ENCODE measurements at regions not wholly inside any gene's neighbourhood (a gene's known extent, or its start where the extent isn't known, plus 50 kb on each side); places are given as distances from the start of the nearest gene placed in this dataset.

DNA sequence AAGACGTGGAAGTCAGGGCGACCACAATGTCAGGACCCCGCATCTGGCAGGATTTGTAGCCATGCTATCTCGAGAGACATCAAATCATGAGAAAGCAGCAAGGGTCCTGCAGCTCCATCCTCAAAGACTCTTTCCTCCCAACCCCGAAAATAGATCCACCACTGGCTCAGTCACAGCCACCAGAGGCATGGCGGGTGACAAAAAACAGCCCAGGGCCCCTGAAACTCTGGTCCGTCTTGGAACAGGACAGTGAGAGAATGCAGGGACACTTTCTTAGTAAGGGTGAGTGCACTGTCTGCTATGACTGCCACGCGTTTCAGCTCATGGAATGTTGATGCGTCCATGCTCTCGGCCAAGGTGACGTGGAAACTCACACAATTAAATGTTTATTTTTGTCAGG is 220.9 kb downstream of the IRX2 start:
- no peak for DNase-seq

DNA sequence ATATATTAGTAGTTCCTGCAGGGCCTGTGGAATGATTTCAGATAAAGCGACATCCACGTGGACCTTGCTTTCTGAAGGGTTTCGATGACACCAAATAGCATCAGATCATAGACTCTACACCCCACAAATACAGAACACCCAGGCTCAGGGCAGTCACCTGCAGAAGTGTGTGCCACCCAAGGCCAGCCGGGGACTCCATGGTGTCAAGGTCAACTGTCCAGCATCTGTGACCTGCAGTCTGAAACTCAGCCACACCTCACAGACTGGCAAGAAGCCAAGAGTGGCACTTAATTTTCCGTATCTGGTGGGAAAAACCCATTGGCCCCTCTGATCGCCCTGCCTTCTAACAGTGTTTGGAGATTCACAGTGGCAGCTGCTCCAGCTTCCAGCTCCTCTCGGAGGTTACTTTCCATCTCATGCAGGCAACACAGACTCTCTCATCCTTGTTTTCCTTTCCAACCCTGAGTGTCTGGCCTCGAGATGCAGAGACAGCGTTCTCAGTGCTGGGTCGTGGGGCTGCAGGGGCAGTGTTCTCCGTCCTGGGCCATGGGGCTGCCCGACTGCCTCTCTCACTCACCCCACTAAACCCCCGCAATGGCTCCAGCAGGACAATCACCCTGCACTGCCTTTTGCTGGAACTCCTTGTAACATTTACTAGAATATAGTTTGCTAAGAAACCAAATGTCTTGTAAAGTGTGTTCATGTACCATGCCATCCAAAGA is 221.9 kb downstream of the IRX2 start:
- DNase-seq: no peak

DNA sequence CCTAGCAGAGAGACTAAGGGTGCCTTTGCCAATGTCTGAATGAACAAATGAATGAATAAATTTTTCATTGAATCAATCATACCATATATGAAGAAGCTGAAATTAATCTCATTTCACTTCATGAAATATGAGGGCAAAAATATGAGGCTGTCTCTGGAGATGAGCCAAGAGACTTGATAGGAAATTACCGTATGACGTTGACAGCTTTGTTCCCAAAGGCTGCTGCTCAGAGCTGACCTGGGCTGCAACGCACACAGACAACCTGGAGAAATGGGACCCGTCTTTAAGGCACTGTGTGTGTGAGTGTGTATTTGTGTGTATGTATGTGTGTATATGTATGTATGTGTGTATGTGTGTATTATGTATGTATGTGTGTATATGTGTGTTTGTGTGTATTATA is 226.1 kb downstream of the IRX2 start:
- DNase-seq: no peak

DNA sequence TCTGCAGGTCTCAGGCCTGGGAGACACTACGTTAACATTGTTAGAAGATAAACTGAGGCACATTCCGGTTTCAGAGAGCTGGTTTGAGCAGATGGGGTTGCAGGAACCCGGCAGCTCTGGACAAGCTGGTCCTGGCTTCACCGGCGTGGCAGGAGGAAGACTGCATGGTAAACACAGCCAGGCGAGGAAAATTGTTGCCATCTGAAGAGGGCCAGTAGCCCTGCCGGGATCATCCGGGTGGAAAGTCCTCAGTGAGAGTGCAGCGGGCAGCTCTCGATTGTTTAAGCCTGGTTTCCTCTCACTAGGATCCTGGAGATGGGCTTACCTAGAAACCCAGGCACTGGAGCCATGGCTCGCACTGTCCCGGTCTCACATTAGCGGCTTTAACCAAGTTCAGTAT is 226.9 kb downstream of the IRX2 start:
- DNase-seq: no peak

DNA sequence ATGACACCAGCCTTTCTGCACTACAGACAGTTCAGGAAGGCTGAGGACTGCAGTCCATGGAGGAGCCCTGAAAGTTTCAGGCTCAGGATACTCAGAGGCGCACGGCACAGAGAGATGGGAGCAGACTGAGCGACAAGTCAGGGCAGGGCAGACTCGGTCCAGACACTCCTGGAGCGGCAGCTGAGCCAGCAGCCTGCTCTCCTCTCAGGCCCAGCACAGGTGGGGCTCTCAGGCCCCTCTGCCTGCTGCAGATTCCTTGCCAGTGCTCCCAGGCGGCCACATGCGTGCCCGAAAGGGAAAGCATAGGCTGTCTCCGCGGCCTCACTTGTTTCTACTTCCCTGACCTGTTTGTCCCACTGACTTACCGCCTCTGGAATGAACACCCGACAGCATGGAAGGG is 228.3 kb downstream of the IRX2 start:
- no peak for DNase-seq

DNA sequence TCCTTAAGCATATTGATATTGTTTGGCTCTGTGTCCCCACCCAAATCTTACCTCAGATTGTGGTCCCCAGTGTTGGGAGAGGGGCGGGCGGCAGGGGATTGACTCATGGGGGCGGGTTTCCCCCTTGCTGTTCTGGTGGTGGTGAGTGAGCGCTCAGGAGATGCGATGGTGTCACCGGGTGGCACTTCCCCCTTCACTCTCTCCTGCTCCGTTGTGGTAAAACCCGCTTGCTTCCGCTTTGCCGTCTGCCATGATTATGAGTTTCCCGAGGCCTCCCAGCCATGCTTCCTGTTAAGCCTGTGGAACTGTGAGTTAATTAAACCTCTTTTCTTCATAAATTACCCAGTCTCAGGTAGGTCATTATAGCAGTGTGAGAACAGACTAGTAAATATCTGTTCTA is 229.1 kb downstream of the IRX2 start:
- no peak for DNase-seq

DNA sequence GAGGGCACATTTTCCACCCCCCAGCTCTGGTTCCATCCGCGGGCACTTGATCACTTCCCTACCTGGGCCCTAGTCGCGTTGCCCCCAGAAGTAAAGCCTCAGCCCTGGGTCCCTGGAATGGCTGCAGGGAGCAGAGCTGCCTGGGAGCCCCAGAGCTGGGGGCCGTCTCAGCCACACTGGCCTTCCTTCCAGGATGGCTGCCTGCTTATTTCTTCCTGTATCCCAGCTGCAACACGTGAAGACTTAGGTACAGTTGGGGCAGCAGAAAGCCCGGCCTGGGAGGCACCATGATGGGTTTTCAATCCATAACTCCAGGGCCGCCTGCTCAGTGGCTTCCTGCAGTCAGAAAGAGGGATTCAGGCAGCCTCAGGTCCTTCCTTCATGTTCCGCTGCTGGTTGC is 232.3 kb downstream of the IRX2 start:
- DNase-seq: no peak

DNA sequence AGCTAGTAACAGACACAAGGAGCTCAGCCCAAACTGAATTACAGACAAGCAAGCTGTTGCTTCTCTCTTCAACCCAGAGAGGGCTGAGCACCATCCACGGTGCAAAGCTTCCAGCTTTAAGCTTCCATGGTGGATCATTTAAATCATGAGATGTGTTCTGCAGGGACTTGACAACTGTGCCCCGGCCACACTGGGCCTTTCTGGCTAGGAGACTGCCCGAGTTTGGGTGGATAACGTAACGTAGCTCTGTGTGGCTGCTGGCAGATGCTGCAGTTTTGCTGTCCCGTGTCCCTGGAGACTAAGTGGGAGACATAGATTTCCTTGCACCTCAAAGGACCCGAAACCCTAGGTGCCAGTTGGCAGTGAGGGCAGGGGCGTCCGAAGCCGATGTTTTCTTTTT is 234.0 kb downstream of the IRX2 start:
- DNase-seq: no peak

DNA sequence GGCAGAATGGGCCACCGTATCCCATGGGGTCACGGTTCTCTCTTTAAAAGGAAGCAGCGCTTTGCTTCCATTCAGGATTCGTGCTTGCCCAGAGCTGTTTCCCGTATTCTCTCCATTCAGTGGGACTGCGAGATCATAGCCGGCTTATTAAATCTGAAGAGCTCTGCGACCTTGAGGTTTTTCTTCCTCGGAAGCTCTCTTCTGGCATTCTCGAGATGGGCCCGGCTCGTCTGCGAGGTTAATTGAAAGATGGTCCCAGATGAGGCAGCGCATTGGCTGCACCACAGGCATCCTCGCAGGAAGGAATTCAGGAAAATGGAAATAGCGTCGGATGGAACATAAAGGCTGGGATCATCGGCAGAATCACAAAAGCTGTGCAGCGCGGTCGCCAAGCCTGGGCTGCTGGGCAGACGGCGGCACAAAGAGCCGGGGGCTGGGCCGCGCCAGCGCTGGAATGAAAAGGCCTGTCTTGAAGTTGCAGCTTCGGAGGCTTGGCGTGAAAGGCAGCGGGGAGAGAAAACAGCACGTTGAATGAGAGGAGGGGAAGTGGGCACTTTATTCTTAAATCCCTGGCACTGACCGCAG is 236.2 kb downstream of the IRX2 start:
- DNase-seq: no peak

DNA sequence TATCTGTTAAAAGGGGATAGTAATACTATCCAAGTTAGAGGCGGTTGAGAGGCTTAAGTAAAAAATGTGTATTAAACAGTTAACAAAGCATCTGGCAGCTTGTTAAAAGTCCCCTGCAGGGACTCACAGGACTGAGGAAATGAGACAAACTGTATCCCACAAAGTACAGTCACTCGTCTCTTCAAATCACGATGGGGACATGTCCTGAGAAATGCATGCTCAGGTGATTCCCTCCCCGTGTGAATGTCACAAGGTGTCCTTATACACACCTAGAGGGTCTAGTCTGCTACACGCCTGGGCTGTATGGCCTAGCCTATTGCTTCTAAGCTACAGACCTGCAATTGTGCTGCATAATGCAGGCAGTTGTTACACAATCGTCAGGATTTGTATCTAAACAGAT is 237.0 kb downstream of the IRX2 start:
- DNase-seq: no peak

DNA sequence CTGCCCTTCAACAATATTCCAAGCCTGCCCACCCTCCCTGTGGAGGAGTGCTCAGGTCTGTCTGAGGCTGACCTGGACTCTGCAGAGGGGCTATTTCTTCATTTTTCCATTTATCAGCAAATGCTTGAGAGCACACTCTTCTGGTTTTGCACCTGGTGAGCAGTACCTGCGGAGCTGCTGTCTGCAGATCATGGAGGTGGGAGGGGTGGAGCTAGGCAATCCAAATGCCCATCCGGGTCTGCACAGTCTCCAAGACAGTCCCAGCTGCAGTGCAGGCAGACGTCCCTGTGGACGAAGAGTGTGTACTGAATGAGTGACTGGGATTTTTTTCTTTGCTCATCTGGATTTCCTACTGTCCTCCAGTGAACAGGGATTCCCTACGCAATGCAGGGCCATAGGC is 239.8 kb downstream of the IRX2 start:
- no peak for DNase-seq

DNA sequence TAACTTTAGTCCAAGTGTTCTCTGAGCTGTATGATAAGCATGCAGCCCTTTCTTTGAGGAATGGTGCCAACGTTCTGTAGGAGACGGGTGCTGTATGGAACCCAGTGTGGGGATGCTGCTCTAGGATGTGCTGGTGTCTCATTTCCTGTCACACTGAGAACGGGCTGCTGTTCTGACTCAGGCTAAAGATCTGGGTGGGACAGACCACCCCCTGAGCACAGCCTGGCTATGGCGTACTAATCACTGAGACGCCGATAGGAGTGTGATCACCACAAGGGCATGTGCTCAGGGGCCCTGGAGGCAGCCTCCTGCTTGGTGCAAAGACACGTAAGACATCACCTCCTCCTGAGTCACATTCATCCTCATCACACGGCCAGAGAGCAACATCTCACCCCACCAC is 240.4 kb downstream of the IRX2 start:
- no peak for DNase-seq

DNA sequence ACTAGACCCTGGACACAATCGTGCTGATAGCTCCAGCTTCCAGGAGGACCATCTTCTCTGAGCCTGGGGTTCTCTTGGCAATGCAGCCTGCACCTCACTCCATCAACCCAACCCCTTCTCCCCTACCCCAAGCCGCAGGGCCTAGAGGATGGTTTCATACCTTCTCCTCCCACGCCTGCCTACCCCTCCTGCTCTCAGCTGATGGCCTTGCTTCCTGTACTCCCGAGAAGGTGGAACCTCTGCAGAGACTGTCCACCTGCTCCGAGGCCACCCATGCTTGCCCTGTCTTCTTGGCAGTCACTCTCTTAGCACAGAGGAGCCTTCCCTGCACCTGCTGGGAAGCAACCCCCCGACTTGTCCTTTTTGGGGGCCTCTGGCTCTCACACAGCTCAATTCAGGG is 241.9 kb downstream of the IRX2 start:
- no peak for DNase-seq

DNA sequence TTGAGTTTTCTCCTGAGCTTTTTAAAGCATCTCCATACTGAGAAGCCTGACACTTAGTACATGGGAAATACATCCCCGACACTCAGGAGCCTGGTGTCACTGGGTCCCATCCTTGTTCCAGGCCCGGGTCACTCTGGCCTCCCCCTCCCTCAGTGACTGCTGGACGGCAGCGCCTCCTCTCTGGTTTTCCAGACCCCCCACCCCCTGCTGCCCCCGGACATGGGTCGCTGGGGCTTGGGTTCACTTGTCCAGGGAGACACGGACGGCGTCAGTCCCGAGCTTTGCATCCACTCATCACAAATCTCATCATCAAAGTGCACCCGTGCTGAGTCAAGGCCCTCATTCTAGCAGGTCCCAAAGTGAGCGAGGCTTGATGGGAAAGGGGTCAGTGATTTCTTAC is 243.0 kb downstream of the IRX2 start:
- no peak for DNase-seq

DNA sequence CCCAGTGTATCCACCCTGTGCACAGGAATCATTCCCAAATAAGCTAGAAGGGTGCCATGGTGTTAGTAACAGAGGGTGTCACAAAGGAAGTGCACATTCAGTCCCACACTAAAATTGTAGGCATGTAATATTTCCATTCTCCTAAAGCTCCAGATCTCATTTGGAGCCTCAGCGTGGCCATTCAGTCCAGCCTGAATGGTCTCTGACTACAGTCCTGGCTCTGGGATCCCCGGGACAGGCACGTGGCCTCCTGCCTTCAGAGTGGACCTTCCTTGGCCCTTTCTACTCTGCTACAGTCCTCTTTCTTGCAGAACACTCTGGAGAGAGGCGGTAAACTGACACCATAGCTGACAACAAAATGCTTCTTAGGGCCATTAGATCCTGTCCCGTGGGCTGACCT is 243.9 kb downstream of the IRX2 start:
- DNase-seq: no peak

DNA sequence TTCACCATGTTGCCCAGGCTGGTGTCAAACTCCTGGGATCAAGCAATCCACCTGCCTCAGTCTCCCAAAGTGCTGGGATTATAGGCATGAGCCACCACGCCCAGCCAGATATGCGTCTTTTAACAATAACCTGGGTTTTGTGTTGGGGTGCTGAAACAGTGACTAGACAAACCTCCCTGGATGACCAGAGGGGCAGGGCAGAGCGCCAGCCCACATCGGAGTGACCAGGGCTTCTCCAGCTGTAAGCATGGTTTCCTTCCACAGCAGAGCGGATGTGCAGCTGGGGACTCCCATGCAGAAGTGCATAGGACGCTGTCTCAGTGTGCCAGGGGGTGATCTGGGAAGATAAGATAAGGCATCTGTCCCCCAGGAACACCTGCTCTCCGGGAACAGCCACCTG is 244.9 kb downstream of the IRX2 start:
- DNase-seq: no peak

DNA sequence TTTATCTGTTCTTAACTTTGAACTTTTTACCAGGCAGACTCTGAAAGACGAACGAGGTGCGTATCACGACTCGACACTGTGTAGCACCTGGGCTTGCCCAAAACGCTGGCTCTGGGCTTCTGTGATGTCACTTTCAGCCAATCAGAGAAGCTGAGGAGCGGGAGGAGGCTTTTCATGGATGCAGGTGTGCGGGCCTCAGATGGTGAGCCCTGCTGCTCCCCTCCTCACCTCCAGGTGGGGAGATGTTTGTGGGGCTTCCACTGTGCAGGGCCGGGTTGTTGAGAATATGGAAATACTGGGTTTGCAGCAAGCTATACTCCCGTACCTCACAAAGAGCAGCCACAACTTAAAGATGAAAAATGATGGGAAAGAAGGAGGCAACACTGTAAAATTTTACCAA is 246.3 kb downstream of the IRX2 start:
- no peak for DNase-seq

DNA sequence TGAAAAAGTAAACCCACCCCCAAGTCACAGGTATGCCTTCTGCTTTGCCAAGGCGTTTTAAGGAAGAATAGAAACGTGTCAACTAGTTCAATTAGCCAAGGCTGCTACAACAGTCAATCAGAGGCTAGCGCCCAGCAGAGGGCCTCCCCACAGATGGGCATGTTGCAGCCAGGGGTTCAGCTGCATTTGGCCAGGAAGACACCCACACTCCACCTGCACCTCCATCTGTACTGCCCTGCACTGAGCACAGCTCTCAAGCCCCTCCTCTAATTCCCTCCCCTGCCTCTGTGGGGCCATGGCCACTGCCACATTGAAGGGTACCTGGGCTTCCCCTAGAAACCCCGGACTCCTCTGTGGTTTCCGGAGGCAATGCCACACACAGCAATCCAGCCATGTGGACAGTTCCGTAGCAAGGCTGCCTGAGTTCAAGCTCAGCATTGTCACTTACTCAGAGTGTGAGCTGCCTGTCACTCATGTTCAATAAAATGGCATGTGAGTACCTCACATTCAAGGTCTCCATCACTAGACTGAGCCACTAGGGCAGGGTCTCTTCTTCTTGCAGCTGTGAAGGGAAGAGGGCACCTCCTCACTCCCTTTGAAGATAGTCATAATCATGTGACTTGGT is 248.4 kb downstream of the IRX2 start:
- no peak for DNase-seq

DNA sequence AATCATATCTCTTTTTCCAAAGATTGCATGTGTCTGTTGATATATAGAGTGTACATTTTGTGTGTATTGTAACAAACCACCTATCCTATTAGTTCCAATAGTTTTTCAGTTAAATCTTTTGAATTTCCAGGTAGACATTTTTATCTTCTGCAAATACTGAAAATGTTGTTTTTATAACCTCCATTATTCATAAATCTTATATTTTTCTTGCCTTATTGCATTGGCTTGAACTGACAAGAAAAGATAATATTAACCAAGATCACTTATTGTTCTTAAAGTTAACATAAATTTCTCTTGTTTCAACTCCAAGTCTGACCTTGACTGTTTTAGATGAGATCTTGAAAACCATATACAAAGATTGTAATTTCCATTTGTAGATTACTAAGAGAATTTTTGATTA is 251.6 kb downstream of the IRX2 start:
- DNase-seq: no peak

DNA sequence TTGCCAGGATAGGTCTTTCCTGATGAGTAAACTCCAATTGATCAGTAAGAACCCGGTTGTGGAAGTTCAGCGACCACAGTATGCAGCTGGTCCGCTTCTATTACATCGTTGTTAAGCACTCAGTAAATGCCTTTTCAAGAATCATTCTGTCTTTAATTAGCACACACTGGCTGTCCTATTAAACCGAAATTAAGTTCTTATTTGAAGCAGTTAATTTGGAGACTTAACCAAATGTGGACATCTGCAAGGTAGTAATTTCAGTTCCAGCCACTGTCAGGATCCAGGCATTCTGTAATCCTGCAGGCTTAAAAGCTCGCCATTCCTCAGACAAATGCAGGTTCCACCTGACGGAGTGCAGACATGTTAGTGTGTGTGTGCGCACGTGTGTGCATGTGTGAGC is 254.6 kb downstream of the IRX2 start:
- no peak for DNase-seq

DNA sequence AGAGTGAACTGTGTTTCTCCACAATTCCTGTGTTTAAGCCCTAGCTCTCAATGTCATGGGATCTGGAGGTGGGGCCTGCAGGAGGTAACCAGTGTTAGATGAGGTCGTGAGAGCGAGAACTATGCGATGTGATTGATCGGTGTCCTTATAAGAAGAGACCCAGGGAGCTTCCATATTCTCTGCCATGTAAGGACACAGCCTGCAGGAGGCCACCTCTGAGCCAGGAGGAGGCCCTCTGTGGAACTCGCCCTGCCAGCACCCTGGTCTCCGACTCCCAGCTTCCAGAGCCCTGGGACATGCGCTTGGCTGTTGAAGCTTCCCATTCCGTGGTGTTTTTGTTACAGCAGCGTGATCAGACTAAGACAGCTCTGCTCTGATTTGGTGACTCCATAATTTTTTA is 255.4 kb downstream of the IRX2 start:
- DNase-seq: no peak

DNA sequence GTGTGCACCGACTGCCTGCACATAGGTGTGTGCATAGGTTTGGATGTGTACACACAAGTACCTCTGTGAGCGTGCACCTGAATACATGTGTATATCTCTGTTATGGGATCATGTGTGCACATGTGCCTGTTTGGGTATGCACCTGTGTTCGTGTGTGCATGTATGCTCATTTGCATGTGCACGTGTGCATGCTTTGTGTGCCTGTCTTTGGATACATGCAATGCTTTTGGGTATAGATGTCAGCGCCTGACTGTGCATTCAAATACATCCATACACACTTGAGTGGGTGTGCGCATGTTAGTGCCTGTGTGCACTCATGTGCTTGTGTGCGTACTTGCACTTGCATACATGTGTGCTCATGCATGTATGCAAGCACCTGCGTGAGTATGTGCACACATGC is 258.1 kb downstream of the IRX2 start:
- no peak for DNase-seq

DNA sequence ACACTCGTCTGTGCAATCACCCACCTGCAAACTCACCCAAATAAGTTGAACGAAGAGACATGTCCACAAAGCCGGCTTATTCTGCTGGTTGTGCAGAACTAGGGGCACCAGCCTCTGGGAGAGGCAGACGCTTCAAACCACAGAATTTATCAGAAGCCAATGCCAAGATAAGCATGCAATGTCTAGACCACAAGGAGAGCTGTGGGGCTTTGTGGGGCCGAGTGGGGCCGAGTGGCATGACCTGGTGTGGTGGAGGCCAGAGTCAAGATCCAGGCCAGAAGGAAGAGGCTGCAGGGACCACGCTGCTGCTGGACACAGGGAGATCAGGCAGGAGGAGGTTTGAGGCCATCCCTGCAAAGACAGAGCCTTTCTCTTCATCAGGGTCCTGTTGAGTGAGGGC is 259.0 kb downstream of the IRX2 start:
- no peak for DNase-seq

DNA sequence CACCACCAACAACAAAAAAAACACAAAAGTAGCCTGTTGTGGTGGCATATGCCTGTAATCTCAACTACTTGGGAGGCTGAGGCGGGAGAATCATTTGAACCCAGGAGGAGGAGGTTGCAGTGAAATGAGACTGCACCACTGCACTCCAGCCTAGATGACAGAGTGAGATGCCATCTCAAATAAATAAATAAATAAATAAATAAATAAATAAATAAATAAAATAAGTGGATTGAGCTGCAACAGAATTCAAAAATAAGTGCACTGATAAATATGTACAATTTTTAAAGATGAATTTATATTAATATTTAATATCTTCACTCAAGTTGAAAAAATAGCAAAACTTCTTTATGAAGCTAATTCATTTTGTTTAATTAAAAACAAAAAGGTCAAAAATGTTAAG is 259.6 kb downstream of the IRX2 start:
- DNase-seq: no peak

DNA sequence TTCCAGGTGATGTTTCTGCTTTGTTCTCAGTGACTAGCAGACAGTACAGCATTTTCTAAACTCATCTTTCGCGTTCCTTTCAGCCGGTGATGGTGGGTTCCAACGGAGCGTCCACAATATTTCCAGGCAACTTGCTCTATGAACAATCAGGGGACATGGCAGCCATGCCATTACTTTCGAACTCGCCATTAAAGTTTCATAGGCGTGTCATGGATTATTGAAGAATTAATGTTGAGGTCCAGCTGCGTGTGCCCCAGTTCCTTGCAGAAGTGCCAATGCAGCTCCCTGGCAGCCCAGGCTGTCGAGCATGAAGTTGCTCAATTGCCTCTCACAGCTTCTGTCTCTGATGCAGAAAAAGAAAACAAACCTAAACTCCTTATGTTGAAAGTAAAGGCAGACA is 262.2 kb downstream of the IRX2 start:
- DNase-seq: no peak

All from NCI-H1694 (cell line).